ENCODE measurements at regions not wholly inside any gene's neighbourhood (a gene's known extent, or its start where the extent isn't known, plus 50 kb on each side); places are given as distances from the start of the nearest gene placed in this dataset.

- intact Hi-C loops (cut with micrococcal nuclease; ENCODE audit: unreplicated experiment), result no loop called here
- Histone ChIP-seq H2AFZ (no peak overlapping the region), H4K20me1 (ENCODE audit: insufficient read depth) (no peaks in the 10 kb centered on the region), H3K27ac (no peak overlapping the region), H3K9me3 (ENCODE audit: insufficient read depth, low read depth) (no peaks in the 10 kb centered on the region), H3K79me2 (ENCODE audit: low read depth) (no peaks in the 10 kb centered on the region), H3F3A (ENCODE audit: insufficient read depth, low read depth) (no peaks in the 10 kb centered on the region), H3K36me3 (ENCODE audit: low read depth) (no peaks in the 10 kb centered on the region), H3K27me3 (ENCODE audit: insufficient read depth, low read depth) (no peaks in the 10 kb centered on the region), H3K4me3 (no peak overlapping the region), H3K4me1 (replicated peaks; ENCODE audit: insufficient read depth) (no peaks in the 10 kb centered on the region), H3K4me2 (no peak overlapping the region), H3K9me2 (ENCODE audit: insufficient read depth) (no peaks in the 10 kb centered on the region)
- no peak for TF ChIP-seq CTCF (conservative IDR thresholded peaks at IDR 0.05)
- no peak for TF ChIP-seq EZH2 (IDR thresholded peaks at IDR 0.05; ENCODE audit: low read depth)
- ChIA-PET CTCF (no interaction called here), POLR2A (ENCODE audit: unreplicated experiment) (no interaction called here)
- DNase-seq, result no peak
- BruUV-seq (replicated peaks), result no TSS peak
Observed at GRCh38 chr4:157837071-157837703, 335.6 kb downstream of the GASK1B start.

GRCh38 chr4:157832596-157832995 lies 340.2 kb downstream of the GASK1B start:
- H3K27me3 ChIP-seq (ENCODE audit: insufficient read depth, low read depth), result no peaks in the 10 kb centered on the region
- no peak for DNase-seq
- H3K79me2 ChIP-seq (ENCODE audit: low read depth), result no peaks in the 10 kb centered on the region
- no peaks in the 10 kb centered on the region for H3K9me2 ChIP-seq (ENCODE audit: insufficient read depth)
- TF ChIP-seq CTCF (conservative IDR thresholded peaks at IDR 0.05) (no peak), EZH2 (IDR thresholded peaks at IDR 0.05; ENCODE audit: low read depth) (no peak)
- intact Hi-C loops (cut with micrococcal nuclease; ENCODE audit: unreplicated experiment), result no loop called here
- no peaks in the 10 kb centered on the region for H3K36me3 ChIP-seq (ENCODE audit: low read depth)
- ChIA-PET CTCF (no interaction called here), POLR2A (ENCODE audit: unreplicated experiment) (no interaction called here)
- no peak overlapping the region for H2AFZ ChIP-seq
- H3K4me1 ChIP-seq (replicated peaks; ENCODE audit: insufficient read depth), result no peaks in the 10 kb centered on the region
- no peak overlapping the region for H3K4me2 ChIP-seq
- H3K9me3 ChIP-seq (ENCODE audit: insufficient read depth, low read depth), result no peaks in the 10 kb centered on the region
- no peak overlapping the region for H3K27ac ChIP-seq
- no peak overlapping the region for H3K4me3 ChIP-seq
- no peaks in the 10 kb centered on the region for H4K20me1 ChIP-seq (ENCODE audit: insufficient read depth)
- H3F3A ChIP-seq (ENCODE audit: insufficient read depth, low read depth), result no peaks in the 10 kb centered on the region
- BruUV-seq (replicated peaks), result no TSS peak

GRCh38 chr4:157824021-157824420 lies 348.8 kb downstream of the GASK1B start:
- Histone ChIP-seq H4K20me1 (ENCODE audit: insufficient read depth) (no peaks in the 10 kb centered on the region), H3K79me2 (ENCODE audit: low read depth) (peaks cover 43% of the 10 kb centered on the region), H3K4me2 (peak overlapping the region; percentile 85), H3K4me3 (peak overlapping the region; percentile 78; the same call in 1 of the 2 replicates), H3F3A (ENCODE audit: insufficient read depth, low read depth) (peaks cover 21% of the 10 kb centered on the region), H2AFZ (peak overlapping the region; percentile 76; the same call in 1 of the 2 replicates), H3K4me1 (replicated peaks; ENCODE audit: insufficient read depth) (peaks cover 35% of the 10 kb centered on the region), H3K9me2 (ENCODE audit: insufficient read depth) (no peaks in the 10 kb centered on the region), H3K9me3 (ENCODE audit: insufficient read depth, low read depth) (0 out of 2 replicates have a peak, but pooled peaks cover 8% of the 10 kb centered on the region), H3K27me3 (ENCODE audit: insufficient read depth, low read depth) (no peaks in the 10 kb centered on the region), H3K36me3 (ENCODE audit: low read depth) (no peaks in the 10 kb centered on the region; the same call in 1 of the 2 replicates), H3K27ac (peak overlapping the region; percentile 94)
- ChIA-PET POLR2A (ENCODE audit: unreplicated experiment) (interaction anchor here (0.6 to 0.7 kb wide), 4 partner anchors 38 to 315 kb away, joined by 3 to 5 read pairs (median 4); no protein-coding TSS in a partner anchor), CTCF (interaction anchor here (0.7 kb wide), 1 partner anchor 154 kb away, joined by 3 read pairs; no protein-coding TSS in a partner anchor)
- no peak for TF ChIP-seq EZH2 (IDR thresholded peaks at IDR 0.05; ENCODE audit: low read depth)
- TF ChIP-seq CTCF (conservative IDR thresholded peaks at IDR 0.05), result no peak
- peak; percentile 93 for DNase-seq
- BruUV-seq (replicated peaks), result no TSS peak
- intact Hi-C loops (cut with micrococcal nuclease; ENCODE audit: unreplicated experiment), result loop anchor here (10.0 kb wide), 1 partner anchor 351 kb away; the partner anchor contains the start of gene GASK1B

Measured in PC-9 (cell line).